CD4-positive, alpha-beta T cell (primary cell): ENCODE measurements at regions not wholly inside any gene's neighbourhood (a gene's known extent, or its start where the extent isn't known, plus 50 kb on each side); places are given as distances from the start of the nearest gene placed in this dataset.

Experiments used
- ATAC-seq: fragments of 200-7000 bp; cut with Tn5 transposase; one replicate; pipeline ENCODE4 v1.10.0; 2022; ENCODE audit warnings: mild to moderate bottlenecking; ENCODE audit not compliant: poor library complexity
- CTCF ChIA-PET: fragments of 350-600 bp; sonication (Branson Sonifier 250); formaldehyde crosslinking; loops from one replicate; lab custom pipeline; 2021; ENCODE audit warnings: antibody characterized with exemption, inconsistent platforms; lab: Charles Lee
- POLR2A ChIA-PET: fragments of 350-600 bp; sonication (Branson Sonifier 250); formaldehyde crosslinking; loops from one replicate; lab custom pipeline; 2021; ENCODE audit warnings: antibody characterized with exemption, inconsistent platforms; lab: Charles Lee
- DNase-seq, 14 experiments: peaks; one replicate each; pipeline ENCODE4 v3.0.0-alpha.2; 2013 to 2020; ENCODE audit warnings: mixed read lengths in 2 of 14
- H3K27ac ChIP-seq, 2 donors: one replicate each; pipeline versions ENCODE4 v1.5.1 to v1.7.0; 2013; ENCODE audit warnings: low read length in 2 of 2, low read depth in 1 of 2, mild to moderate bottlenecking in 1 of 2
- H3K27me3 ChIP-seq, 2 experiments: 1 replicate in 1 of 2; 2 replicates in 1 of 2; pipeline versions ENCODE4 v1.6.1 to v1.7.0; 2013; ENCODE audit warnings: low read length in 2 of 2, control low read depth in 1 of 2, mild to moderate bottlenecking in 1 of 2, moderate library complexity in 1 of 2; ENCODE audit not compliant: insufficient read depth in 2 of 2, control insufficient read depth in 1 of 2
- H3K36me3 ChIP-seq: one replicate; pipeline ENCODE4 v1.6.1; 2013; ENCODE audit warnings: low read length, control low read depth; ENCODE audit not compliant: insufficient read depth
- H3K4me1 ChIP-seq: one replicate; pipeline ENCODE4 v1.6.1; 2013; ENCODE audit warnings: low read length, control low read depth; ENCODE audit not compliant: insufficient read depth
- H3K4me3 ChIP-seq: one replicate; pipeline ENCODE4 v1.5.1; 2013; ENCODE audit warnings: mild to moderate bottlenecking, low read length, moderate library complexity
- H3K9me3 ChIP-seq, 2 experiments: 1 replicate in 1 of 2; 2 replicates in 1 of 2; pipeline versions ENCODE4 v1.6.1 to v1.7.0; 2013; ENCODE audit warnings: low read length in 2 of 2, mild to moderate bottlenecking in 2 of 2, control low read depth in 1 of 2, moderate library complexity in 1 of 2; ENCODE audit not compliant: control insufficient read depth in 1 of 2, insufficient read depth in 1 of 2
- H3K27ac Mint-ChIP-seq: one replicate; pipeline ENCODE4 v1.8.0; 2020; ENCODE audit warnings: mixed read lengths
- H3K27me3 Mint-ChIP-seq: one replicate; pipeline ENCODE4 v1.8.0; 2021; ENCODE audit warnings: mixed read lengths
- H3K36me3 Mint-ChIP-seq: one replicate; pipeline ENCODE4 v1.8.0; 2021; ENCODE audit warnings: low read depth, mixed read lengths
- H3K4me1 Mint-ChIP-seq: one replicate; pipeline ENCODE4 v1.8.0; 2021; ENCODE audit warnings: low read depth, mixed read lengths
- H3K4me3 Mint-ChIP-seq: one replicate; pipeline ENCODE4 v1.8.0; 2020; ENCODE audit warnings: mild to moderate bottlenecking, mixed read lengths
- H3K9me3 Mint-ChIP-seq: one replicate; pipeline ENCODE4 v1.8.0; 2020; ENCODE audit warnings: mixed read lengths
- CTCF ChIP-seq: fragments of 200-600 bp; IDR thresholded peaks from one replicate; pipeline ENCODE4 v1.8.0; 2022; ENCODE audit warnings: antibody characterized with exemption, mild to moderate bottlenecking
- intact Hi-C, 2 experiments: fragments of 100-400 bp; cut with DNase I in 1 of 2; cut with micrococcal nuclease in 1 of 2; formaldehyde crosslinking; loops; one replicate each; pipeline versions ENCODE4 v1.15.1 to v1.9.0; 2023 to 2025; cut with DNase I, micrococcal nuclease

DNA sequence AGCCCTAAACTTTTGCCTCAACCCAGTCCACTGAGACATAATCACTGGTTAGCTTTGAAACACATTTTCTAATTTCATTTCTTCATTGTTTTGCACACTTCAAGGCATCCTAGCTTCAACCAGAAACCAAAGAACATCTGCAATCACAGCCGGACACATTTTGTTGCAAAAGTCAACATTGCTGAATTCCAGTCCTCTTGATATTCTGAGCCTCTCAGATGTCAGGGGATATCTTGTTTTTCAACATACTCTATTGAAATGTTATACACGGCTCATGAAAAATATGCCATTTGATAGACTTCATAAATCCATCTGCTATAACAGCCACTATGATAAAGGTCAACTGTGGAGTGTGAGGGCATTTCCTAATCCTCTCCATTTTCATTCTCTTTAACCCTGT, 241.6 kb upstream of the PUDP start:
- Mint-ChIP-seq H3K9me3 (no peaks in the 10 kb centered on the region), H3K4me1 (no peaks in the 10 kb centered on the region), H3K27me3 (no peaks in the 10 kb centered on the region), H3K27ac (no peak overlapping the region), H3K36me3 (no peaks in the 10 kb centered on the region), H3K4me3 (no peak overlapping the region)
- Histone ChIP-seq H3K36me3 (no peaks in the 10 kb centered on the region), H3K4me1 (no peaks in the 10 kb centered on the region), H3K9me3 (no peaks in the 10 kb centered on the region), H3K27me3 (no peaks in the 10 kb centered on the region), H3K27ac (no peak overlapping the region), H3K4me3 (no peak overlapping the region)
- CTCF ChIA-PET = interaction anchor here (0.7 kb wide), 1 partner anchor 9 kb away, joined by 3 read pairs; no protein-coding TSS in a partner anchor
- DNase-seq (no peak), ATAC-seq (no peak)
- TF ChIP-seq CTCF = no peak
- POLR2A ChIA-PET = no interaction called here
- intact Hi-C loops = no loop called here

- Mint-ChIP-seq H3K4me1 (no peaks in the 10 kb centered on the region), H3K27me3 (no peaks in the 10 kb centered on the region), H3K9me3 (no peaks in the 10 kb centered on the region), H3K27ac (no peak overlapping the region), H3K36me3 (no peaks in the 10 kb centered on the region), H3K4me3 (no peak overlapping the region)
- Histone ChIP-seq H3K9me3 (no peaks in the 10 kb centered on the region), H3K4me1 (no peaks in the 10 kb centered on the region), H3K27ac (no peak overlapping the region), H3K27me3 (no peaks in the 10 kb centered on the region), H3K36me3 (no peaks in the 10 kb centered on the region), H3K4me3 (no peak overlapping the region)
- no peak for TF ChIP-seq CTCF
- intact Hi-C loops = no loop called here
- ChIA-PET POLR2A (no interaction called here), CTCF (no interaction called here)
- no peak for DNase-seq
- no peak for ATAC-seq
Observed at GRCh38 chrX:7385131-7385530, 237.2 kb upstream of the PUDP start.

GRCh38 chrX:7378406-7378805, 230.5 kb upstream of the PUDP start:
- ATAC-seq = no peak
- Mint-ChIP-seq H3K27me3 (no peaks in the 10 kb centered on the region), H3K27ac (no peak overlapping the region), H3K9me3 (no peaks in the 10 kb centered on the region), H3K4me3 (no peak overlapping the region), H3K36me3 (no peaks in the 10 kb centered on the region), H3K4me1 (no peaks in the 10 kb centered on the region)
- ChIA-PET POLR2A (no interaction called here), CTCF (no interaction called here)
- Histone ChIP-seq H3K4me3 (no peak overlapping the region), H3K36me3 (no peaks in the 10 kb centered on the region), H3K9me3 (peaks cover 4 to 17% of the 10 kb centered on the region in 2 experiments), H3K4me1 (no peaks in the 10 kb centered on the region), H3K27ac (no peak overlapping the region), H3K27me3 (no peaks in the 10 kb centered on the region)
- intact Hi-C loops = no loop called here
- no peak for DNase-seq
- no peak for TF ChIP-seq CTCF
